Tibial artery (tissue), 4 donors: ENCODE measurements at regions not wholly inside any gene's neighbourhood (a gene's known extent, or its start where the extent isn't known, plus 50 kb on each side); places are given as distances from the start of the nearest gene placed in this dataset.

ENCODE experiments used
- DNase-seq, 2 donors: peaks; one replicate each; pipeline ENCODE4 v3.0.0-alpha.2; 2019
- H3K27ac ChIP-seq, 2 donors: fragments of 200-600 bp; sonication (generic) in 1 of 2; 1 replicate in 1 of 2; 2 replicates in 1 of 2; pipeline ENCODE4 v1.5.1; 2018 to 2019; ENCODE audit warnings: mild to moderate bottlenecking in 1 of 2
- H3K27me3 ChIP-seq, 2 donors: fragments of 200-600 bp; sonication (generic) in 1 of 2; one replicate each; pipeline versions ENCODE4 v1.5.1 to v1.6.0; 2016 to 2019
- H3K36me3 ChIP-seq, 3 donors: fragments of 200-600 bp; sonication (generic) in 2 of 3; one replicate each; pipeline ENCODE4 v1.5.1; 2016 to 2019; ENCODE audit warnings: mild to moderate bottlenecking in 2 of 3
- H3K4me1 ChIP-seq, 4 donors: fragments of 200-600 bp; sonication (generic) in 2 of 4; 1 replicate in 3 of 4; 2 replicates in 1 of 4; pipeline ENCODE4 v1.5.1; 2016 to 2019
- H3K4me3 ChIP-seq, 2 donors: fragments of 200-600 bp; sonication (generic) in 1 of 2; 1 replicate in 1 of 2; 2 replicates in 1 of 2; pipeline ENCODE4 v1.5.1; 2018 to 2019; ENCODE audit warnings: mild to moderate bottlenecking in 2 of 2
- H3K9me3 ChIP-seq, 3 donors: fragments of 200-600 bp; sonication (generic) in 1 of 3; one replicate each; pipeline ENCODE4 v1.5.1; 2016 to 2019
- CTCF ChIP-seq, 2 experiments: fragments of 200-600 bp in 1 of 2; fragments of 450-650 bp in 1 of 2; IDR thresholded peaks; one replicate each; pipeline ENCODE4 v1.5.1; 2017 to 2019; ENCODE audit warnings: antibody characterized with exemption in 2 of 2, mild to moderate bottlenecking in 1 of 2, moderate library complexity in 1 of 2
- intact Hi-C: fragments of 100-400 bp; cut with DNase I; formaldehyde crosslinking; loops from one replicate; pipeline ENCODE4 v1.15.0; 2023; ENCODE audit warnings: low total_unique reads

GRCh38 chrX:39766085-39766726 is 331.6 kb downstream of the BCOR start:
- no peaks in the 10 kb centered on the region for H3K9me3 ChIP-seq
- no peaks in the 10 kb centered on the region for H3K36me3 ChIP-seq
- H3K4me3 ChIP-seq = no peak overlapping the region
- no peaks in the 10 kb centered on the region for H3K27me3 ChIP-seq
- peak overlapping the region; percentile 62 to 70 for H3K27ac ChIP-seq
- no peak for TF ChIP-seq CTCF (IDR thresholded peaks at IDR 0.05)
- intact Hi-C loops = no loop called here
- DNase-seq = no peak
- peaks cover 0 to 29% (median 6%) of the 10 kb centered on the region in 4 donors for H3K4me1 ChIP-seq

GRCh38 chrX:39766855-39767254 is 330.9 kb downstream of the BCOR start:
- Histone ChIP-seq H3K36me3 (no peaks in the 10 kb centered on the region), H3K9me3 (no peaks in the 10 kb centered on the region), H3K4me1 (peaks cover 0 to 29% (median 5%) of the 10 kb centered on the region in 4 donors), H3K4me3 (no peak overlapping the region), H3K27me3 (no peaks in the 10 kb centered on the region), H3K27ac (peak overlapping the region; percentile 62 to 70)
- peak; percentile 21 to 86 for DNase-seq
- intact Hi-C loops = no loop called here
- TF ChIP-seq CTCF (IDR thresholded peaks at IDR 0.05) = no peak

- DNase-seq = peak in 1 of 2 donors; percentile 69
- intact Hi-C loops = no loop called here
- peaks cover 0 to 35% (median 8%) of the 10 kb centered on the region in 4 donors for H3K4me1 ChIP-seq
- no peaks in the 10 kb centered on the region for H3K9me3 ChIP-seq
- no peak overlapping the region for H3K4me3 ChIP-seq
- no peak for TF ChIP-seq CTCF (IDR thresholded peaks at IDR 0.05)
- no peaks in the 10 kb centered on the region for H3K36me3 ChIP-seq
- H3K27me3 ChIP-seq = no peaks in the 10 kb centered on the region
- peak overlapping the region; percentile 62 to 70 for H3K27ac ChIP-seq
These were observed 330.3 kb downstream of the BCOR start for GRCh38 chrX:39767446-39767845.

GRCh38 chrX:39769748-39770147 is 328.0 kb downstream of the BCOR start:
- no peak overlapping the region for H3K27ac ChIP-seq
- intact Hi-C loops = no loop called here

GRCh38 chrX:39771089-39771488 is 326.7 kb downstream of the BCOR start:
- intact Hi-C loops = no loop called here

More at GRCh38 chrX:39769748-39770147, 328.0 kb downstream of the BCOR start:
- Histone ChIP-seq H3K4me1 (peaks cover 0 to 39% (median 9%) of the 10 kb centered on the region in 4 donors), H3K4me3 (no peak overlapping the region), H3K27me3 (no peaks in the 10 kb centered on the region), H3K36me3 (no peaks in the 10 kb centered on the region), H3K9me3 (no peaks in the 10 kb centered on the region)
- DNase-seq = no peak
- no peak for TF ChIP-seq CTCF (IDR thresholded peaks at IDR 0.05)

More at GRCh38 chrX:39771089-39771488, 326.7 kb downstream of the BCOR start:
- Histone ChIP-seq H3K9me3 (no peaks in the 10 kb centered on the region), H3K27me3 (no peaks in the 10 kb centered on the region), H3K4me1 (peaks cover 0 to 36% (median 9%) of the 10 kb centered on the region in 4 donors), H3K27ac (peak overlapping the region in 1 of 2 donors; percentile 59), H3K4me3 (no peak overlapping the region), H3K36me3 (no peaks in the 10 kb centered on the region)
- TF ChIP-seq CTCF (IDR thresholded peaks at IDR 0.05) = no peak
- no peak for DNase-seq
